Effector memory CD8-positive, alpha-beta T cell (primary cell): ENCODE measurements at regions not wholly inside any gene's neighbourhood (a gene's known extent, or its start where the extent isn't known, plus 50 kb on each side); places are given as distances from the start of the nearest gene placed in this dataset.

Experiments
- ATAC-seq: fragments of 150-1000 bp; cut with Tn5 transposase; replicated peaks from 2 replicates; pipeline ENCODE4 v1.10.0; 2021; ENCODE audit warnings: mild to moderate bottlenecking, moderate library complexity
- DNase-seq, 3 experiments: peaks; one replicate each; pipeline ENCODE4 v3.0.0; 2021
- H3K27ac Mint-ChIP-seq, 2 donors: one replicate each; pipeline ENCODE4 v1.8.0; 2022; ENCODE audit warnings: mild to moderate bottlenecking in 2 of 2, mixed read lengths in 2 of 2, moderate library complexity in 2 of 2
- H3K27me3 Mint-ChIP-seq, 2 donors: one replicate each; pipeline ENCODE4 v1.8.0; 2022; ENCODE audit warnings: mixed read lengths in 2 of 2
- H3K36me3 Mint-ChIP-seq: one replicate; pipeline ENCODE4 v1.8.0; 2022; ENCODE audit warnings: mild to moderate bottlenecking, moderate library complexity, mixed read lengths; ENCODE audit not compliant: insufficient read depth
- H3K4me1 Mint-ChIP-seq, 2 donors: one replicate each; pipeline ENCODE4 v1.8.0; 2022; ENCODE audit warnings: low read depth in 2 of 2, mixed read lengths in 2 of 2
- H3K4me3 Mint-ChIP-seq, 2 donors: one replicate each; pipeline ENCODE4 v1.8.0; 2022; ENCODE audit warnings: mild to moderate bottlenecking in 2 of 2, mixed read lengths in 2 of 2, moderate library complexity in 2 of 2
- H3K9me3 Mint-ChIP-seq, 2 donors: one replicate each; pipeline ENCODE4 v1.8.0; 2022; ENCODE audit warnings: mixed read lengths in 2 of 2

GRCh38 chr16:80063031-80063712, 462.6 kb upstream of the MAF start:
- Mint-ChIP-seq H3K27me3 (peaks cover 0 to 10% of the 10 kb centered on the region in 2 donors), H3K9me3 (no peaks in the 10 kb centered on the region), H3K4me1 (no peaks in the 10 kb centered on the region), H3K36me3 (no peaks in the 10 kb centered on the region), H3K4me3 (no peak overlapping the region), H3K27ac (no peak overlapping the region)
- ATAC-seq: no peak
- DNase-seq: no peak

- DNase-seq (no peak), ATAC-seq (no peak)
- H3K4me3 Mint-ChIP-seq: no peak overlapping the region
- no peaks in the 10 kb centered on the region for H3K36me3 Mint-ChIP-seq
- H3K4me1 Mint-ChIP-seq: no peaks in the 10 kb centered on the region
- H3K27ac Mint-ChIP-seq: no peak overlapping the region
- H3K27me3 Mint-ChIP-seq: peaks cover 0 to 13% of the 10 kb centered on the region in 2 donors
- H3K9me3 Mint-ChIP-seq: no peaks in the 10 kb centered on the region
These were observed 462.0 kb upstream of the MAF start for GRCh38 chr16:80062361-80063030.

DNA sequence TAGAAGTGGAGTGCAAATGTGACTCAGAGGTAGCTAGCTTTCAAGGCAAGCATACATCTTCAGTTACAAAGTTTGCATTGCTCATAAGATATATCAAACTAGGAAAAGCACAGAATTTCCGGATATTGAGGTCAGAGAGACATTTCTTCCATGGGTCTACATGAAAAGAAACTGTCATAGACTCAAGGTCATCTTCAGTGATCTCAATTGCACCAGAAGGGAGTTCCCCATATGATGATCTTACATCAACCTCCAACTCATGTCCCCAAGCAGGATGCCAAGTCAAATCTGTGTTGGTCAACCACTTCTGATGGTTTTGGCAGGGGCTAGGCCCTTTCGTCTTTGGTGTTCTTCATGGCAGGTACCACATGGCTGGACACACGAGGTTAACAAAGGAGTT, 459.9 kb upstream of the MAF start:
- H3K27ac Mint-ChIP-seq: no peak overlapping the region
- no peak overlapping the region for H3K4me3 Mint-ChIP-seq
- no peaks in the 10 kb centered on the region for H3K4me1 Mint-ChIP-seq
- ATAC-seq (no peak), DNase-seq (no peak)
- peaks cover under 1 to 14% of the 10 kb centered on the region in 2 donors for H3K27me3 Mint-ChIP-seq
- no peaks in the 10 kb centered on the region for H3K36me3 Mint-ChIP-seq
- no peaks in the 10 kb centered on the region for H3K9me3 Mint-ChIP-seq

DNA sequence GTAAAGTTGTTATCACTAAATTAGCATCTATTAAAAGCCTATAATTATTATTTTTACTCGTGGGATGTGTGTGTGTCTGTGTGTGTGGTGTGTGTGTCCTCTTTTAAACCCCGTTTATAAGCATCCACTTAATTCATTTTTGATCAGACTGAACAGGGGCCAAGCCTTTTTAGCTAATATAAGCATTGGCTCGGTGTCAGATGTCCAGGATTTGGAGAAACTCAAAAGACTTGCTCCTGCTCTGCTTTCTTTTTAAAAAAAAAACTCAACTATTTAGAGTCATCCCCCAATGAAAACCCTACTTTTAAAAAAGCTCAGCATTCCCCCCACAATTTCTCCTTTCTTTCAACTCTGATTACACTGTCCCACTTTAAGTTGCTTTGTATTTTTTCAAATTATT, 459.3 kb upstream of the MAF start:
- H3K9me3 Mint-ChIP-seq: no peaks in the 10 kb centered on the region
- H3K4me3 Mint-ChIP-seq: no peak overlapping the region
- no peaks in the 10 kb centered on the region for H3K36me3 Mint-ChIP-seq
- no peaks in the 10 kb centered on the region for H3K4me1 Mint-ChIP-seq
- peaks cover 7 to 17% of the 10 kb centered on the region in 2 donors for H3K27me3 Mint-ChIP-seq
- ATAC-seq (no peak), DNase-seq (no peak)
- H3K27ac Mint-ChIP-seq: no peak overlapping the region

GRCh38 chr16:80058214-80058613, 457.7 kb upstream of the MAF start:
- ATAC-seq: no peak
- no peak overlapping the region for H3K4me3 Mint-ChIP-seq
- no peaks in the 10 kb centered on the region for H3K9me3 Mint-ChIP-seq
- no peak overlapping the region for H3K27ac Mint-ChIP-seq
- H3K4me1 Mint-ChIP-seq: no peaks in the 10 kb centered on the region
- H3K36me3 Mint-ChIP-seq: no peaks in the 10 kb centered on the region
- DNase-seq: no peak
- H3K27me3 Mint-ChIP-seq: peaks cover 13 to 31% of the 10 kb centered on the region in 2 donors

DNA sequence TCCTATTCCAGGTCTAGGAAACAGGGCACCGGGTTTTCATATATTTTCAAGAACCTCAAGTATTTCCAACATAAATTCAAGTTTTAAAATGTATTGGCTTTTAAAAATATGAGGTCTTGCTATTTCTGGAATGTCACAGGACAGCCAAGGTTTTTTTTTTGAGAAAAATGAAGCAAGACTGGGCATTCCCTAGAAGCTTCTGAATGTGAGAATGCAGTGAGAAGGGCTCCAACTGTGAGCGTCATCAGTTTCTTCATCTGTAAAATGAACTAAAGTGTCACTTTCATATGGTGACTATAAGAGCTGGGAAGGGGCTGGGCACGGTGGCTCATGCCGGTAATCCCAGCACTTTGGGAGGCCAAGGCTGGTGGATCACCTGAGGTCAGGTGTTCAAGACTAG, 455.8 kb upstream of the MAF start:
- DNase-seq (no peak), ATAC-seq (no peak)
- Mint-ChIP-seq H3K9me3 (no peaks in the 10 kb centered on the region), H3K36me3 (no peaks in the 10 kb centered on the region), H3K27me3 (peaks cover 13 to 34% of the 10 kb centered on the region in 2 donors), H3K4me1 (no peaks in the 10 kb centered on the region), H3K4me3 (no peak overlapping the region), H3K27ac (no peak overlapping the region)

DNA sequence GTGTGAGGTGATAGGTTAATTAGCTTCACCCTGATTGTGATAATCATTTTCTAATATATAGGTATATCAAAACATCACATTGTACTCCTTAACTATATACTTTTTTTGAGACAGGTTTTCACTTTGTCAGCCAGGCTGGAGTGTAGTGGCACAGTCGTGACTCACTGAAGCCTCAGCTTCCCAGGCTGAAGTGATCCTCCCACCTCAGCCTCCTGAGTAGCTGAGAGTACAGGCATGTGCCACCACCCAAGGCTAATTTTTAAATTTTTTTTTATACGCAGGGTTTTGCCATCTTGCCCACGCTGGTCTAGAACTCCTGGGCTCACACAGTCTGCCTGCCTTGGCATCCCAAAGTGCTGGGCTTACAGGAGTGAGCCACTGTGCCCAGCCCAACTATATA, 455.3 kb upstream of the MAF start:
- no peak for ATAC-seq
- no peak overlapping the region for H3K4me3 Mint-ChIP-seq

DNA sequence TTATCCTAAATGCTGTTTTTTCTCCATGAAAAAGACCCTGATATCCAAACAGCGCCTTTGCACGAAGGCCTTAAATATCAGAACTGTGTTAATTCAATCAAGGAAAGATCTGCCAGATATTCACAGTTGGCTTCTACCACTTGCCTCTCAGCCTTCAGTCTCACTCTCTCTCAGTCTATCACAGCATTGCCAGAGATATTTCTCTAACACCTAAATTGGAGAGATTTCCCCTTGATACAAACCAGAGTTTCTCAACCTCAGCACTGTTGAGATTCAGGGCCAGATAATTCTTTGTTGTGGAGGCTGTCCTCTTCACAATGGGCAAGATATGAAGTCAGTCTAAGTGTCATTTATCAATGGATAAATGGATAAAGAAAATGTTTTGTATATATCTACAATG, 454.1 kb upstream of the MAF start:
- Mint-ChIP-seq H3K27ac (no peak overlapping the region), H3K9me3 (no peaks in the 10 kb centered on the region), H3K27me3 (peaks cover 13 to 34% of the 10 kb centered on the region in 2 donors), H3K4me1 (no peaks in the 10 kb centered on the region), H3K4me3 (no peak overlapping the region), H3K36me3 (no peaks in the 10 kb centered on the region)
- DNase-seq (no peak), ATAC-seq (no peak)

More for the DNA sequence above, 455.3 kb upstream of the MAF start:
- Mint-ChIP-seq H3K36me3 (no peaks in the 10 kb centered on the region), H3K27me3 (peaks cover 13 to 34% of the 10 kb centered on the region in 2 donors), H3K4me1 (no peaks in the 10 kb centered on the region), H3K27ac (no peak overlapping the region), H3K9me3 (no peaks in the 10 kb centered on the region)
- no peak for DNase-seq

DNA sequence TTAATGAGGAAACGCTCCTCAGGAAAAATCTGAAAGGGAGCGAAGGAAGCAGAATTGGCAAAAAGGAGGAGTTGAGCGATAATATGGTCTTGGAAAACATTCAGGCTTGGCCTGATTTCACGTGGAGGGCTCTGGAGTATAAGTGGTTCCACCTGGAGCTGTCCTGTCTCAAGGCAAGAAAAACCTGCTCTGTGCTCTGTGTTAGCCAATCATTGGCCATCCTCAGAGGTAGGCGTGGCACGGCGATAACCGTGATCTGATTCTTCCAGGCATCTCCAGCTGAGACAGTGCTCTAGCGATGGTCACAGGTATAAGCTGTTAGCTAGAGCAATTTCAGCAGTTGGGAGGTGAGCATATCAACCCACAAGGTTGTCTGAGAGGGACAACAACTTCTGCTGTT, 450.5 kb upstream of the MAF start:
- no peak overlapping the region for H3K4me3 Mint-ChIP-seq

DNA sequence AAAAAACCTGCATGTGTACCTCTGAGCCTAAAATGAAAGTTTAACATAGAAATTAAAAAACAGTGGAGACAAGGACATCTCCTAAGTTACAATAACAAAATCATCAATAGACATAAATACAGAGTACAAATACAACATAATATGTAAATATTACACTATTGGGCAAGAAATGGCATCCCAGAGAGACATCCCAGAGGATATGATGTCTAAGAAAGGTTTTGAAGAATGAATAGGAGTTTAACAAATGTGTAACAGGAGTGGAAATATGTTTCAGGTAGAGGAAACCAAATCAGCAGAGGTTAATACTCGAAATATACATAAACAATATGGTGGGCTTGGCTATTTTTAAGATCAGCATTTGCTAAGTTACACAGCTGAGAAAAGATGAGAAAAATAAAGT, 447.7 kb upstream of the MAF start:
- no peak overlapping the region for H3K4me3 Mint-ChIP-seq
- ATAC-seq: no peak

More for the DNA sequence above, 450.5 kb upstream of the MAF start:
- no peak for ATAC-seq
- Mint-ChIP-seq H3K27me3 (peaks cover 29 to 46% of the 10 kb centered on the region in 2 donors), H3K36me3 (no peaks in the 10 kb centered on the region), H3K27ac (no peak overlapping the region), H3K9me3 (no peaks in the 10 kb centered on the region), H3K4me1 (no peaks in the 10 kb centered on the region)
- no peak for DNase-seq

DNA sequence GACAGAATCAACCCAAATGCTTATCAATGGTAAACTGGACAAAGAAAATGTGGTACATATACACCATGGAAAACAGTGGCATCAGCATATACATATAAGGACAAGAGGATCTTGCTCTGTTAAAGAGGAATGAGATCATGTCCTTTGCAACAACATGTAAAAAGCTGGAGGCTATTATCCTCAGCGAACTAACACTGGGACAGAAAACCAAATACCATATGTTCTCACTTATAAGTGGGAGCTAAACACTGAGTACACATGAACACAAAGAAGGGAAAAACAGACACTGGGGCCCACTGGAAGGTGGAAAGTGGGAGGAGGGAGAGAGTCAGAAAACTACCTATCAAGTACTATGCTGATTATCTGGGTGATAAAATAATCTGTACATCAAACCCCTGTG, 447.3 kb upstream of the MAF start:
- H3K27me3 Mint-ChIP-seq: peaks cover 37 to 49% of the 10 kb centered on the region in 2 donors
- no peak for DNase-seq
- H3K4me1 Mint-ChIP-seq: no peaks in the 10 kb centered on the region
- no peak overlapping the region for H3K4me3 Mint-ChIP-seq
- ATAC-seq: no peak
- no peaks in the 10 kb centered on the region for H3K36me3 Mint-ChIP-seq
- H3K27ac Mint-ChIP-seq: no peak overlapping the region
- H3K9me3 Mint-ChIP-seq: no peaks in the 10 kb centered on the region

More for the DNA sequence above, 447.7 kb upstream of the MAF start:
- Mint-ChIP-seq H3K36me3 (no peaks in the 10 kb centered on the region), H3K4me1 (no peaks in the 10 kb centered on the region), H3K27me3 (peaks cover 33 to 48% of the 10 kb centered on the region in 2 donors), H3K27ac (no peak overlapping the region), H3K9me3 (no peaks in the 10 kb centered on the region)
- no peak for DNase-seq

- Mint-ChIP-seq H3K4me1 (no peaks in the 10 kb centered on the region), H3K27me3 (peaks cover 41 to 58% of the 10 kb centered on the region in 2 donors), H3K36me3 (no peaks in the 10 kb centered on the region), H3K27ac (no peak overlapping the region), H3K4me3 (no peak overlapping the region), H3K9me3 (no peaks in the 10 kb centered on the region)
- no peak for ATAC-seq
- DNase-seq: no peak
These were observed 446.3 kb upstream of the MAF start for GRCh38 chr16:80046848-80047247.

- DNase-seq (no peak), ATAC-seq (no peak)
- no peak overlapping the region for H3K27ac Mint-ChIP-seq
- H3K27me3 Mint-ChIP-seq: peaks cover 46 to 63% of the 10 kb centered on the region in 2 donors
- no peak overlapping the region for H3K4me3 Mint-ChIP-seq
- no peaks in the 10 kb centered on the region for H3K4me1 Mint-ChIP-seq
- no peaks in the 10 kb centered on the region for H3K9me3 Mint-ChIP-seq
- H3K36me3 Mint-ChIP-seq: no peaks in the 10 kb centered on the region
These were observed 445.7 kb upstream of the MAF start for GRCh38 chr16:80046261-80046660.

- no peaks in the 10 kb centered on the region for H3K36me3 Mint-ChIP-seq
- H3K9me3 Mint-ChIP-seq: no peaks in the 10 kb centered on the region
- H3K27me3 Mint-ChIP-seq: peaks cover 50 to 67% of the 10 kb centered on the region in 2 donors
- ATAC-seq (no peak), DNase-seq (no peak)
- no peaks in the 10 kb centered on the region for H3K4me1 Mint-ChIP-seq
- H3K27ac Mint-ChIP-seq: no peak overlapping the region
- no peak overlapping the region for H3K4me3 Mint-ChIP-seq
These were observed 445.3 kb upstream of the MAF start for GRCh38 chr16:80045861-80046260.
